Activated CD4-positive, CD25-positive, alpha-beta regulatory T cell treated with anti-CD3 and anti-CD28 coated beads, Interleukin-2, amount 50 U/mL, for 24 hours (primary cell): ENCODE measurements at regions not wholly inside any gene's neighbourhood (a gene's known extent, or its start where the extent isn't known, plus 50 kb on each side); places are given as distances from the start of the nearest gene placed in this dataset.

Experiments used
- ATAC-seq, 2 donors: fragments of 150-1000 bp; cut with Tn5 transposase; one replicate each; pipeline ENCODE4 v1.10.0; 2021; ENCODE audit warnings: mild to moderate bottlenecking in 1 of 2, moderate library complexity in 1 of 2

- ATAC-seq = no peak
Measured at GRCh38 chr21:27260728-27261127, 293.8 kb upstream of the ADAMTS5 start.

- ATAC-seq = no peak
Measured at GRCh38 chr21:27258742-27259448, 292.0 kb upstream of the ADAMTS5 start.

GRCh38 chr21:27257908-27258556, 291.1 kb upstream of the ADAMTS5 start:
- ATAC-seq = no peak

- ATAC-seq = no peak
Measured at GRCh38 chr21:27257226-27257625, 290.3 kb upstream of the ADAMTS5 start.

GRCh38 chr21:27251752-27252151, 284.9 kb upstream of the ADAMTS5 start:
- ATAC-seq = no peak

GRCh38 chr21:27250366-27250765, 283.5 kb upstream of the ADAMTS5 start:
- ATAC-seq = no peak

- no peak for ATAC-seq
Measured at GRCh38 chr21:27248814-27249213, 281.9 kb upstream of the ADAMTS5 start.

- ATAC-seq = no peak
Measured at GRCh38 chr21:27246741-27247140, 279.9 kb upstream of the ADAMTS5 start.

- no peak for ATAC-seq
Measured at GRCh38 chr21:27244776-27245175, 277.9 kb upstream of the ADAMTS5 start.

- no peak for ATAC-seq
Measured at GRCh38 chr21:27244352-27244751, 277.5 kb upstream of the ADAMTS5 start.

- ATAC-seq = no peak
Measured at GRCh38 chr21:27240839-27241238, 274.0 kb upstream of the ADAMTS5 start.

- ATAC-seq = no peak
Measured at GRCh38 chr21:27233514-27234115, 266.7 kb upstream of the ADAMTS5 start.

GRCh38 chr21:27225940-27226339, 259.1 kb upstream of the ADAMTS5 start:
- ATAC-seq = no peak

- no peak for ATAC-seq
Measured at GRCh38 chr21:27225151-27225550, 258.3 kb upstream of the ADAMTS5 start.

GRCh38 chr21:27224169-27224568, 257.3 kb upstream of the ADAMTS5 start:
- no peak for ATAC-seq

GRCh38 chr21:27221077-27221476, 254.2 kb upstream of the ADAMTS5 start:
- ATAC-seq = no peak

GRCh38 chr21:27220416-27220815, 253.5 kb upstream of the ADAMTS5 start:
- ATAC-seq = no peak

GRCh38 chr21:27219068-27219467, 252.2 kb upstream of the ADAMTS5 start:
- ATAC-seq = no peak

- ATAC-seq = no peak
Measured at GRCh38 chr21:27213303-27213702, 246.4 kb upstream of the ADAMTS5 start.

- ATAC-seq = no peak
Measured at GRCh38 chr21:27212441-27212840, 245.6 kb upstream of the ADAMTS5 start.

GRCh38 chr21:27209546-27209945, 242.7 kb upstream of the ADAMTS5 start:
- no peak for ATAC-seq

GRCh38 chr21:27206368-27206982, 239.6 kb upstream of the ADAMTS5 start:
- ATAC-seq = no peak

- ATAC-seq = no peak
Measured at GRCh38 chr21:27202301-27202700, 235.4 kb upstream of the ADAMTS5 start.

- no peak for ATAC-seq
Measured at GRCh38 chr21:27201197-27201596, 234.3 kb upstream of the ADAMTS5 start.
